ENCODE measurements at regions not wholly inside any gene's neighbourhood (a gene's known extent, or its start where the extent isn't known, plus 50 kb on each side); places are given as distances from the start of the nearest gene placed in this dataset.
"Not testable (repeated sequence)": the region's sequence is repeated elsewhere in the genome, so short reads cannot be mapped to it uniquely, and the experiment has no call there.

GRCh38 chr11:98729118-98729517, 291.6 kb upstream of the CNTN5 start:
- peaks cover 4% of the 10 kb centered on the region for H3K9me3 Mint-ChIP-seq (ENCODE audit: insufficient read depth)
- H3K4me3 Mint-ChIP-seq: no peak overlapping the region
- TF ChIP-seq CTCF (IDR thresholded peaks at IDR 0.05) (no peak), EZH2 (IDR thresholded peaks at IDR 0.05; ENCODE audit: borderline replicate concordance, insufficient read depth, low read depth, low read length, poor library complexity, severe bottlenecking) (no peak)

GRCh38 chr11:98732947-98733346, 287.8 kb upstream of the CNTN5 start:
- Histone ChIP-seq H3K4me1 (ENCODE audit: control insufficient read depth in 2 of 2, insufficient read depth in 2 of 2, low read length in 2 of 2) (no peaks in the 10 kb centered on the region), H3K27me3 (replicated peaks in 1 of 4; ENCODE audit: control extremely low read depth in 1 of 4, control insufficient read depth in 3 of 4, insufficient read depth in 4 of 4, low read length in 3 of 4) (no peaks in the 10 kb centered on the region), H3K36me3 (replicated peaks in 1 of 2; ENCODE audit: control extremely low read depth in 1 of 2, control insufficient read depth in 1 of 2, extremely low read depth in 1 of 2, insufficient read depth in 2 of 2, low read length in 1 of 2) (no peaks in the 10 kb centered on the region), H3K4me2 (replicated peaks; ENCODE audit: low read depth, low read length, poor library complexity, severe bottlenecking) (no peak overlapping the region), H3K27ac (ENCODE audit: low read length in 2 of 2) (no peak overlapping the region), H3K9ac (ENCODE audit: low read length) (no peak overlapping the region), H3K4me3 (ENCODE audit: control extremely low read depth in 1 of 5, extremely low read depth in 1 of 5, insufficient read depth in 1 of 5, low read depth in 2 of 5, low read length in 4 of 5) (no peak overlapping the region), H2AFZ (ENCODE audit: insufficient read depth, low read depth, low read length, poor library complexity, severe bottlenecking) (no peak overlapping the region), H3K79me2 (ENCODE audit: control insufficient read depth, insufficient read depth, low read length) (no peaks in the 10 kb centered on the region), H4K20me1 (ENCODE audit: control insufficient read depth, insufficient read depth, low read length, poor library complexity, severe bottlenecking) (no peaks in the 10 kb centered on the region), H3K9me3 (ENCODE audit: control extremely low read depth in 1 of 3, control insufficient read depth in 2 of 3, insufficient read depth in 1 of 3, low read length in 2 of 3) (peaks cover 0 to 2% (median 2%) of the 10 kb centered on the region in 3 donors)
- Mint-ChIP-seq H3K27ac (no peak overlapping the region), H3K4me3 (no peak overlapping the region), H3K9me3 (ENCODE audit: insufficient read depth) (peaks cover 2% of the 10 kb centered on the region), H3K4me1 (no peaks in the 10 kb centered on the region), H3K27me3 (no peaks in the 10 kb centered on the region)
- TF ChIP-seq CTCF (IDR thresholded peaks at IDR 0.05): no peak
- no peak for DNase-seq
- WGBS (ENCODE audit: insufficient coverage): 100% methylated on average over 1 of the region's 1 CpG
- ChIA-PET CTCF (no interaction called here), POLR2A (no interaction called here)
- intact Hi-C loops (cut with micrococcal nuclease): no loop called here
- ATAC-seq (ENCODE audit: low read depth): no peak

More at GRCh38 chr11:98729118-98729517, 291.6 kb upstream of the CNTN5 start:
- H3K36me3 ChIP-seq (replicated peaks in 1 of 2; ENCODE audit: control extremely low read depth in 1 of 2, control insufficient read depth in 1 of 2, extremely low read depth in 1 of 2, insufficient read depth in 2 of 2, low read length in 1 of 2): no peaks in the 10 kb centered on the region
- H3K27me3 ChIP-seq (replicated peaks in 1 of 4; ENCODE audit: control extremely low read depth in 1 of 4, control insufficient read depth in 3 of 4, insufficient read depth in 4 of 4, low read length in 3 of 4): no peaks in the 10 kb centered on the region
- ATAC-seq (ENCODE audit: low read depth): no peak
- no peaks in the 10 kb centered on the region for H3K79me2 ChIP-seq (ENCODE audit: control insufficient read depth, insufficient read depth, low read length)
- POLR2A ChIA-PET: no interaction called here
- H4K20me1 ChIP-seq (ENCODE audit: control insufficient read depth, insufficient read depth, low read length, poor library complexity, severe bottlenecking): no peaks in the 10 kb centered on the region
- no peak overlapping the region for H2AFZ ChIP-seq (ENCODE audit: insufficient read depth, low read depth, low read length, poor library complexity, severe bottlenecking)
- Mint-ChIP-seq H3K27me3 (no peaks in the 10 kb centered on the region), H3K4me1 (no peaks in the 10 kb centered on the region), H3K27ac (no peak overlapping the region)
- peaks cover 0 to 2% (median 0%) of the 10 kb centered on the region in 3 donors for H3K9me3 ChIP-seq (ENCODE audit: control extremely low read depth in 1 of 3, control insufficient read depth in 2 of 3, insufficient read depth in 1 of 3, low read length in 2 of 3)
- DNase-seq: no peak
- no peak overlapping the region for H3K4me3 ChIP-seq (ENCODE audit: control extremely low read depth in 1 of 5, extremely low read depth in 1 of 5, insufficient read depth in 1 of 5, low read depth in 2 of 5, low read length in 4 of 5)
- H3K4me1 ChIP-seq (ENCODE audit: control insufficient read depth in 2 of 2, insufficient read depth in 2 of 2, low read length in 2 of 2): no peaks in the 10 kb centered on the region
- H3K27ac ChIP-seq (ENCODE audit: low read length in 2 of 2): no peak overlapping the region
- CTCF ChIA-PET: no interaction called here
- WGBS (ENCODE audit: insufficient coverage): 100% methylated on average over 4 of the region's 6 CpGs
- no peak overlapping the region for H3K4me2 ChIP-seq (replicated peaks; ENCODE audit: low read depth, low read length, poor library complexity, severe bottlenecking)
- no peak overlapping the region for H3K9ac ChIP-seq (ENCODE audit: low read length)
- intact Hi-C loops (cut with micrococcal nuclease): no loop called here

- H3K27ac Mint-ChIP-seq; CTCF ChIA-PET; ATAC-seq (ENCODE audit: low read depth); H3K79me2 ChIP-seq (ENCODE audit: control insufficient read depth, insufficient read depth, low read length); H3K9ac ChIP-seq (ENCODE audit: low read length); H3K36me3 ChIP-seq (replicated peaks in 1 of 2; ENCODE audit: control extremely low read depth in 1 of 2, control insufficient read depth in 1 of 2, extremely low read depth in 1 of 2, insufficient read depth in 2 of 2, low read length in 1 of 2); H3K4me3 ChIP-seq (ENCODE audit: control extremely low read depth in 1 of 5, extremely low read depth in 1 of 5, insufficient read depth in 1 of 5, low read depth in 2 of 5, low read length in 4 of 5); H3K27me3 Mint-ChIP-seq; H4K20me1 ChIP-seq (ENCODE audit: control insufficient read depth, insufficient read depth, low read length, poor library complexity, severe bottlenecking); H3K4me3 Mint-ChIP-seq; intact Hi-C loops (cut with micrococcal nuclease); H3K9me3 ChIP-seq (ENCODE audit: control extremely low read depth in 1 of 3, control insufficient read depth in 2 of 3, insufficient read depth in 1 of 3, low read length in 2 of 3); DNase-seq; H3K4me1 ChIP-seq (ENCODE audit: control insufficient read depth in 2 of 2, insufficient read depth in 2 of 2, low read length in 2 of 2); H3K27me3 ChIP-seq (replicated peaks in 1 of 4; ENCODE audit: control extremely low read depth in 1 of 4, control insufficient read depth in 3 of 4, insufficient read depth in 4 of 4, low read length in 3 of 4); H3K9me3 Mint-ChIP-seq (ENCODE audit: insufficient read depth); POLR2A ChIA-PET; H3K4me1 Mint-ChIP-seq; H3K27ac ChIP-seq (ENCODE audit: low read length in 2 of 2); H2AFZ ChIP-seq (ENCODE audit: insufficient read depth, low read depth, low read length, poor library complexity, severe bottlenecking); H3K4me2 ChIP-seq (replicated peaks; ENCODE audit: low read depth, low read length, poor library complexity, severe bottlenecking): not testable (repeated sequence)
- 78% methylated on average over 5 of the region's 5 CpGs for WGBS (ENCODE audit: insufficient coverage)
These were observed 287.4 kb upstream of the CNTN5 start for GRCh38 chr11:98733378-98733777.
